HG03045 (cell line): ENCODE measurements at regions not wholly inside any gene's neighbourhood (a gene's known extent, or its start where the extent isn't known, plus 50 kb on each side); places are given as distances from the start of the nearest gene placed in this dataset.
"Not testable (repeated sequence)": the region's sequence is repeated elsewhere in the genome, so short reads cannot be mapped to it uniquely, and the experiment has no call there.

ENCODE experiments used
- ATAC-seq: cut with Tn5 transposase; IDR thresholded peaks from one replicate; pipeline ENCODE4 v1.9.1; 2021; ENCODE audit warnings: mild to moderate bottlenecking, moderate library complexity; ENCODE audit not compliant: unreplicated experiment

- no peak for ATAC-seq
Observed at GRCh38 chr3:6447166-6447801, 413.6 kb upstream of the GRM7 start.

GRCh38 chr3:6448011-6448410 lies 412.9 kb upstream of the GRM7 start:
- ATAC-seq: no peak

- ATAC-seq: no peak
Observed at GRCh38 chr3:6449099-6449498, 411.8 kb upstream of the GRM7 start.

GRCh38 chr3:6452974-6453373 lies 407.9 kb upstream of the GRM7 start:
- no peak for ATAC-seq

GRCh38 chr3:6455031-6455430 lies 405.9 kb upstream of the GRM7 start:
- ATAC-seq: no peak

GRCh38 chr3:6467186-6467585 lies 393.7 kb upstream of the GRM7 start:
- no peak for ATAC-seq

- ATAC-seq: no peak
Observed at GRCh38 chr3:6468589-6468988, 392.3 kb upstream of the GRM7 start.

GRCh38 chr3:6471744-6472143 lies 389.2 kb upstream of the GRM7 start:
- ATAC-seq: no peak

GRCh38 chr3:6490487-6491327 lies 370.2 kb upstream of the GRM7 start:
- ATAC-seq: not testable (repeated sequence)

- no peak for ATAC-seq
Observed at GRCh38 chr3:6491768-6492167, 369.1 kb upstream of the GRM7 start.

- ATAC-seq: no peak
Observed at GRCh38 chr3:6492306-6492705, 368.6 kb upstream of the GRM7 start.

- not testable (repeated sequence) for ATAC-seq
Observed at GRCh38 chr3:6498944-6499343, 362.0 kb upstream of the GRM7 start.

- no peak for ATAC-seq
Observed at GRCh38 chr3:6504347-6504746, 356.6 kb upstream of the GRM7 start.

GRCh38 chr3:6504834-6505233 lies 356.1 kb upstream of the GRM7 start:
- no peak for ATAC-seq

GRCh38 chr3:6508410-6508759 lies 352.5 kb upstream of the GRM7 start:
- ATAC-seq: no peak

- ATAC-seq: no peak
Observed at GRCh38 chr3:6509576-6509975, 351.3 kb upstream of the GRM7 start.

- no peak for ATAC-seq
Observed at GRCh38 chr3:6510713-6511112, 350.2 kb upstream of the GRM7 start.

- no peak for ATAC-seq
Observed at GRCh38 chr3:6512172-6512800, 348.6 kb upstream of the GRM7 start.

GRCh38 chr3:6516143-6516542 lies 344.8 kb upstream of the GRM7 start:
- ATAC-seq: no peak

- ATAC-seq: no peak
Observed at GRCh38 chr3:6516694-6517093, 344.2 kb upstream of the GRM7 start.

- ATAC-seq: no peak
Observed at GRCh38 chr3:6518709-6519345, 342.1 kb upstream of the GRM7 start.
